ENCODE measurements at regions not wholly inside any gene's neighbourhood (a gene's known extent, or its start where the extent isn't known, plus 50 kb on each side); places are given as distances from the start of the nearest gene placed in this dataset.
"Not testable (repeated sequence)": the region's sequence is repeated elsewhere in the genome, so short reads cannot be mapped to it uniquely, and the experiment has no call there.

- ATAC-seq (replicated peaks); H3K4me1 Mint-ChIP-seq (ENCODE audit: low read depth in 2 of 2); H3K27ac Mint-ChIP-seq; H3K4me3 Mint-ChIP-seq; H3K36me3 Mint-ChIP-seq (ENCODE audit: insufficient read depth); H3K27me3 Mint-ChIP-seq; H3K9me3 Mint-ChIP-seq; DNase-seq: not testable (repeated sequence)
These were observed 485.1 kb upstream of the GRIN3A start for GRCh38 chr9:102223320-102224136.

GRCh38 chr9:102209176-102209575, 470.7 kb upstream of the GRIN3A start:
- no peaks in the 10 kb centered on the region for H3K36me3 Mint-ChIP-seq (ENCODE audit: insufficient read depth)
- peaks cover 12 to 13% of the 10 kb centered on the region in 2 donors for H3K9me3 Mint-ChIP-seq
- no peak overlapping the region for H3K27ac Mint-ChIP-seq
- no peak overlapping the region for H3K4me3 Mint-ChIP-seq
- H3K4me1 Mint-ChIP-seq (ENCODE audit: low read depth in 2 of 2), result no peaks in the 10 kb centered on the region
- DNase-seq (no peak), ATAC-seq (replicated peaks) (no peak)
- H3K27me3 Mint-ChIP-seq, result no peaks in the 10 kb centered on the region

DNA sequence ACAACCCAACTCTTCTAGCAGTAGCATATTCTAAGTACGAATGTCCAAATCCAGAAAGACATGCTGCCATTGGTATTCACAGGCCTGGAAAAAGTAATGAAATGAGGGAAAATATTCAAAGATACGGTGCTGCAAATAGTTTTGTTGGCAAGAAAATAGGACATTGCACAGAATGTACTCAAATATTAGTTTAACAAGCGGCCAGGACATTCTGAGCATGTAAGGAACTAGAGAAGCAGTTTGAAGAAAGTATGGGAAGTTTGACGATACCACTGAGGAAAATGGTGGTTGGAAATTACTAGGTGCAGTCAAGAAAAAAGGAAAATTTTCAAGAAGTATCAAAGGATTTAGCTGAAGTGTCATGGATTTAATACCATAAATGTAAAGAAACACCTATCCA, 468.0 kb upstream of the GRIN3A start:
- Mint-ChIP-seq H3K9me3 (peaks cover 9 to 18% of the 10 kb centered on the region in 2 donors), H3K27me3 (no peaks in the 10 kb centered on the region), H3K27ac (no peak overlapping the region), H3K36me3 (ENCODE audit: insufficient read depth) (no peaks in the 10 kb centered on the region), H3K4me3 (no peak overlapping the region), H3K4me1 (ENCODE audit: low read depth in 2 of 2) (no peaks in the 10 kb centered on the region)
- ATAC-seq (replicated peaks), result no peak
- no peak for DNase-seq

DNA sequence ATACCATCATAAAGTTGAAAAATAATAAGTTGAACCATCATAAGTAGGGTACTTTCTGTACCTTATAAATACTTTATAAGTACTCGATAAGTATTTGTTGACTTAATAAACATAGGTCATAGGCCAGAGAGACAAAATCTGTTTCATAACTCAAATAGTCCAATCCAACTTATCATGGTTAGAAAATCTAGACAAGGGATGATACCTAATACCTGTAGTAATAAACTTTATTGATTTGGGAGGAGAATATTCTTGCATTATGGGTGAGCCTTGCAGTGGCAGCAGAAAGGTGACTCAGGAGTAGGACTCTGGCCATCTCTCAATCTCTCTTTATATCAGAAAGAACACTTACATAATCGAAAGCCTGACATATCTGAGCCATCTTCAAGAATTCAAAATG, 466.8 kb upstream of the GRIN3A start:
- Mint-ChIP-seq H3K9me3 (peaks cover 9 to 18% of the 10 kb centered on the region in 2 donors), H3K27ac (no peak overlapping the region), H3K4me3 (no peak overlapping the region), H3K36me3 (ENCODE audit: insufficient read depth) (no peaks in the 10 kb centered on the region), H3K4me1 (ENCODE audit: low read depth in 2 of 2) (no peaks in the 10 kb centered on the region), H3K27me3 (no peaks in the 10 kb centered on the region)
- ATAC-seq (replicated peaks) (no peak), DNase-seq (no peak)

DNA sequence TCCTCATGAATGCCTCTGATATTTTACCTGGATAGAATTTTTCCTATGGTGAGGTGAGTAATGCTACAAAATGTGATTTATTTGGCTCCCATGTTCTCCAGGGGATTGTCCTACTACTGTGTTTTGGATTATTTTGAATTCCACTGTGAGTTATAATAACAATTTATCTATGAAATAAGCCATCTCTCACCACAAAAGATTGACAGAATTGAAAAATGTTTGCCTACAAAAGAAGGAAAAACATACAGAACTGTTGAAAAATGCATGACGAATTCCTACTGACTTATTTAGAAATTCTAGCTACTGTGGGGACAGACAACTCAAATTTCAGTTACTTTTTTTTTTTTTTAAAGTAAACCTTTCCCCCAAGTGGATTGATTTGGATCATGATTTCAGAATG, 463.7 kb upstream of the GRIN3A start:
- Mint-ChIP-seq H3K27me3 (no peaks in the 10 kb centered on the region), H3K4me1 (ENCODE audit: low read depth in 2 of 2) (no peaks in the 10 kb centered on the region), H3K9me3 (peaks cover 10 to 18% of the 10 kb centered on the region in 2 donors), H3K36me3 (ENCODE audit: insufficient read depth) (no peaks in the 10 kb centered on the region), H3K27ac (no peak overlapping the region), H3K4me3 (no peak overlapping the region)
- DNase-seq, result no peak
- no peak for ATAC-seq (replicated peaks)

- peaks cover 8 to 14% of the 10 kb centered on the region in 2 donors for H3K9me3 Mint-ChIP-seq
- no peaks in the 10 kb centered on the region for H3K36me3 Mint-ChIP-seq (ENCODE audit: insufficient read depth)
- no peak overlapping the region for H3K4me3 Mint-ChIP-seq
- H3K4me1 Mint-ChIP-seq (ENCODE audit: low read depth in 2 of 2), result no peaks in the 10 kb centered on the region
- ATAC-seq (replicated peaks), result no peak
- DNase-seq, result no peak
- no peak overlapping the region for H3K27ac Mint-ChIP-seq
- H3K27me3 Mint-ChIP-seq, result no peaks in the 10 kb centered on the region
These were observed 447.5 kb upstream of the GRIN3A start for GRCh38 chr9:102185962-102186361.

DNA sequence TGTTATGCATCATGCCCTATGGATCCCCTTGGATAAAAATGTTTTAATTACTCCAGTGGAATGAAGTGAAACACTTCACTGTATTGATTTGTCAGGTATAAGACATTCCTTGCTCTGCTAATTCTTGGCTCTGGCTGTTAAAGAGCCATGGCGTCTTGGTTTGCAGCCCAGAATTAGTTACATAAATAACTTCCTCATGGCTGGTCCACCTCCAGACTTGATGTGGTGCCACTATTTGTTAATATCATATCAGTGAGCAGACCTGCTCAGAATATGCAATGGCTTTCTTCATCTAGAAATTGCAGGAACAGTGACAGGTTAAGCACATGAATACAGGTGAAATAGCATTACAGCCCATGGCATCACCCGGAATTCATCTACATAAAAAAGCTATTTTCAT, 446.9 kb upstream of the GRIN3A start:
- Mint-ChIP-seq H3K9me3 (peaks cover 8 to 14% of the 10 kb centered on the region in 2 donors), H3K36me3 (ENCODE audit: insufficient read depth) (no peaks in the 10 kb centered on the region), H3K4me3 (no peak overlapping the region), H3K27ac (no peak overlapping the region), H3K27me3 (no peaks in the 10 kb centered on the region), H3K4me1 (ENCODE audit: low read depth in 2 of 2) (no peaks in the 10 kb centered on the region)
- ATAC-seq (replicated peaks) (no peak), DNase-seq (no peak)

- Mint-ChIP-seq H3K36me3 (ENCODE audit: insufficient read depth) (no peaks in the 10 kb centered on the region), H3K27ac (no peak overlapping the region), H3K9me3 (peaks cover 4 to 28% of the 10 kb centered on the region in 2 donors), H3K27me3 (no peaks in the 10 kb centered on the region), H3K4me1 (ENCODE audit: low read depth in 2 of 2) (no peaks in the 10 kb centered on the region), H3K4me3 (no peak overlapping the region)
- ATAC-seq (replicated peaks) (no peak), DNase-seq (no peak)
These were observed 440.4 kb upstream of the GRIN3A start for GRCh38 chr9:102178811-102179210.

DNA sequence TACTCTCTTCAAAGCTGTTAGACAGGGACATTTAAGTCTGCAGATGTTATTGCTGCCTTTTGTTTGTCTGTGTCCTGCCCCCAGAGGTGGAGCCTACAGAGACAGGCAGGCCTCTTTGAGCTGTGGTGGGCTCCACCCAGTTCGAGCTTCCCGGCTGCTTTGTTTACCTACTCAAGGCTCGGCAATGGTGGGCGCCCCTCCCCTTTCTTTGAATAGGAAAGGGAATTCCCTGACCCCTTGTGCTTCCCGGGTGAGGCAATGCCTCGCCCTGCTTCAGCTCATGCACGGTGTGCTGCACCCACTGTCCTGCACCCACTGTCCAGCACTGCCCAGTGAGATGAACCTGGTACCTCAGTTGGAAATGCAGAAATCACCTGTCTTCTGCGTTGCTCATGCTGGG, 435.8 kb upstream of the GRIN3A start:
- ATAC-seq (replicated peaks); H3K27ac Mint-ChIP-seq; H3K27me3 Mint-ChIP-seq; H3K4me1 Mint-ChIP-seq (ENCODE audit: low read depth in 2 of 2); H3K36me3 Mint-ChIP-seq (ENCODE audit: insufficient read depth); DNase-seq; H3K4me3 Mint-ChIP-seq: not testable (repeated sequence)
- H3K9me3 Mint-ChIP-seq, result peaks cover 7 to 44% of the 10 kb centered on the region in 2 donors

DNA sequence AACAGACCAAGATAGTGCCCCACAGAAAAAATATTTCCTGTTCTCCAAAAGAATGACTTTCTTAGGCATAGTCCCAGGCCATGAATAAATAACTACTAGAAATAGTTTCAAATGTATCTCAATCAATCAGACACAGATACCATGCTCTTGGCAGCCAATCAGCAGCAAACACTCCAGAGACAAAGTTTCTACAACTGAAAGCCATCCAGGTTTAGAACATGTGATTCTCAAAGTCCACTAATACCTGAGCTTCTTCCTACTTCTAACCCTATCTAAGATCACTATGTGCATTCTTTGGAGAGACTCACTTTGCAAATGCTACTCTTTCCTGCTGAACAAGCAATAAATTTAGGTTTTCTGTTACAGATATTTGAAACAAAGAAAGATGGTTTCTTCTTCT, 425.8 kb upstream of the GRIN3A start:
- peaks cover 4 to 13% of the 10 kb centered on the region in 2 donors for H3K9me3 Mint-ChIP-seq
- DNase-seq (no peak), ATAC-seq (replicated peaks) (no peak)
- H3K27ac Mint-ChIP-seq, result no peak overlapping the region
- H3K36me3 Mint-ChIP-seq (ENCODE audit: insufficient read depth), result no peaks in the 10 kb centered on the region
- H3K27me3 Mint-ChIP-seq, result no peaks in the 10 kb centered on the region
- H3K4me3 Mint-ChIP-seq, result no peak overlapping the region
- no peaks in the 10 kb centered on the region for H3K4me1 Mint-ChIP-seq (ENCODE audit: low read depth in 2 of 2)

GRCh38 chr9:102153081-102153480, 414.6 kb upstream of the GRIN3A start:
- not testable (repeated sequence) for DNase-seq; H3K4me3 Mint-ChIP-seq; H3K27me3 Mint-ChIP-seq; H3K36me3 Mint-ChIP-seq (ENCODE audit: insufficient read depth); ATAC-seq (replicated peaks); H3K4me1 Mint-ChIP-seq (ENCODE audit: low read depth in 2 of 2); H3K27ac Mint-ChIP-seq
- H3K9me3 Mint-ChIP-seq, result peaks cover 5 to 12% of the 10 kb centered on the region in 2 donors

DNA sequence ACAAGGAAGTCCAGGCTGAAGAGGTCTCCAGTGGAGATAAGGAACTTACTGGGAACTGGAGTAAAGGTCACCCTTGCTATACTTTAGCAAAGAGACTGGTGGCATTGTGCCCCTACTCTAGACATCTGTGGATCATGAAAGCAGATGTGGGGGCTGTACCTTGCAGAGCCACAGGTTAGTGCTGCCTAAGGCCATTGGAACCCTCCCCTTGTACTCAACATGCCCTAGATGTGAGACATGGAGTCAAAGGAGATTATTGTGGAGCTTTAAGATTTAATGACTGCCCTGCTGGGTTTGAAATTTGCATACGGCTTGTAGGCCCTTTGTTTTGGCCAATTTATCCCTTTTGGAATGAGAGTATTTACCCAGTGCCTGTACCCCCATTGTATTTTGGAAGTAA, 397.3 kb upstream of the GRIN3A start:
- ATAC-seq (replicated peaks), result no peak
- Mint-ChIP-seq H3K4me3 (no peak overlapping the region), H3K9me3 (peaks cover 4 to 16% of the 10 kb centered on the region in 2 donors), H3K4me1 (ENCODE audit: low read depth in 2 of 2) (peaks cover 0 to 2% of the 10 kb centered on the region in 2 donors), H3K36me3 (ENCODE audit: insufficient read depth) (no peaks in the 10 kb centered on the region), H3K27ac (no peak overlapping the region), H3K27me3 (no peaks in the 10 kb centered on the region)
- no peak for DNase-seq

DNA sequence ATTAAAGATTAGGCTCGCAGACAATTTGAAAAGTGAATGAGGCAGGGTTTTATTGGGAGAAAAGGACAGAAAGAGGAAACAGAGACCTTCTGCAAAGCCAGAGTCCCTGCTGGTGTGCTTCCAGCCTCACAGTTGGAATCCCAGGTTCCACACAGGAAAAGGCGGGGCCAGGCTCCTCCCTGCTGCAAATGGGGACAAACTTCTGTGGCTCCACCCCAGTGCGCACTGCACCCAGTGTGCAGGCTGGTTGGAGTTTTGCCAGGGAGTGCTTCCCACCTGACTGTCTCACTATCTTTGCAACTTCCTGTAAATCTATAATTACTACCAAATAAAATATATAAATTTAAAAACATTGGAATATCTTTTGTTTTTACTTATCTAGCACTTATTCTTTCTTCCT, 386.0 kb upstream of the GRIN3A start:
- Mint-ChIP-seq H3K4me1 (ENCODE audit: low read depth in 2 of 2) (no peaks in the 10 kb centered on the region), H3K27ac (no peak overlapping the region), H3K4me3 (no peak overlapping the region), H3K9me3 (peaks cover 0 to 10% of the 10 kb centered on the region in 2 donors), H3K27me3 (no peaks in the 10 kb centered on the region), H3K36me3 (ENCODE audit: insufficient read depth) (no peaks in the 10 kb centered on the region)
- no peak for ATAC-seq (replicated peaks)
- DNase-seq, result no peak

- H3K4me3 Mint-ChIP-seq, result no peak overlapping the region
- no peak overlapping the region for H3K27ac Mint-ChIP-seq
- ATAC-seq (replicated peaks) (no peak), DNase-seq (no peak)
- H3K27me3 Mint-ChIP-seq, result no peaks in the 10 kb centered on the region
- no peaks in the 10 kb centered on the region for H3K36me3 Mint-ChIP-seq (ENCODE audit: insufficient read depth)
- no peaks in the 10 kb centered on the region for H3K4me1 Mint-ChIP-seq (ENCODE audit: low read depth in 2 of 2)
- peaks cover 0 to 29% of the 10 kb centered on the region in 2 donors for H3K9me3 Mint-ChIP-seq
These were observed 376.1 kb upstream of the GRIN3A start for GRCh38 chr9:102114557-102114956.

Measured in effector memory CD8-positive, alpha-beta T cell (primary cell).